H1 (cell line): ENCODE measurements at regions not wholly inside any gene's neighbourhood (a gene's known extent, or its start where the extent isn't known, plus 50 kb on each side); places are given as distances from the start of the nearest gene placed in this dataset.

Experiments
- CBX8 ChIP-seq: fragments of 300-800, 300-1000 bp; sonication (generic); IDR thresholded peaks from 2 replicates; pipeline ENCODE4 v1.7.1; 2016; ENCODE audit warnings: low read depth, low read length, borderline replicate concordance
- CTCF ChIP-seq, 3 experiments: IDR thresholded peaks; 1 replicate in 2 of 3; 2 replicates in 1 of 3; pipeline versions ENCODE4 v1.5.1 to v1.6.1; 2011; ENCODE audit warnings: low read length in 3 of 3, mild to moderate bottlenecking in 3 of 3, inconsistent platforms in 2 of 3, low read depth in 1 of 3, moderate library complexity in 1 of 3; ENCODE audit not compliant: insufficient read depth in 1 of 3; ENCODE audit errors: control extremely low read depth in 1 of 3
- EP300 ChIP-seq, 2 experiments: IDR thresholded peaks; 1 replicate in 1 of 2; 2 replicates in 1 of 2; pipeline ENCODE4 v1.6.1; 2011 to 2012; ENCODE audit warnings: low read depth in 2 of 2, low read length in 2 of 2, mild to moderate bottlenecking in 2 of 2, borderline replicate concordance in 1 of 2, inconsistent platforms in 1 of 2, moderate library complexity in 1 of 2
- EZH2 ChIP-seq: fragments of 200-600 bp; sonication (generic); IDR thresholded peaks from 2 replicates; pipeline ENCODE4 v1.7.1; 2012; ENCODE audit warnings: low read depth, mild to moderate bottlenecking, moderate library complexity, low read length, inconsistent platforms; ENCODE audit not compliant: severe bottlenecking
- JUN ChIP-seq: IDR thresholded peaks from 2 replicates; pipeline ENCODE4 v1.6.1; 2011; ENCODE audit warnings: low read depth, mild to moderate bottlenecking, improper control_type of control experiment, low read length
- KDM5A ChIP-seq: fragments of 200-600 bp; IDR thresholded peaks from 2 replicates; pipeline ENCODE4 v1.7.1; 2012; ENCODE audit warnings: mild to moderate bottlenecking, low read length, inconsistent platforms, mixed read lengths
- POLR2A ChIP-seq, 2 experiments: IDR thresholded peaks; 1 replicate in 1 of 2; 2 replicates in 1 of 2; pipeline ENCODE4 v1.6.1; 2011; ENCODE audit warnings: low read depth in 2 of 2, low read length in 2 of 2, mild to moderate bottlenecking in 2 of 2; ENCODE audit errors: control extremely low read depth in 1 of 2
- POLR2AphosphoS5 ChIP-seq: IDR thresholded peaks from 2 replicates; pipeline ENCODE4 v1.6.1; 2011; ENCODE audit warnings: low read depth, low read length
- SP1 ChIP-seq: IDR thresholded peaks from 2 replicates; pipeline ENCODE4 v1.6.1; 2011; ENCODE audit warnings: low read depth, low read length
- SRF ChIP-seq: IDR thresholded peaks from 2 replicates; pipeline ENCODE4 v1.6.1; 2011; ENCODE audit warnings: mild to moderate bottlenecking, low read depth, low read length, moderate library complexity
- TAF7 ChIP-seq: optimal IDR thresholded peaks from 2 replicates; pipeline ENCODE3; 2011; ENCODE audit warnings: low read depth, mild to moderate bottlenecking, inconsistent platforms, low read length, moderate library complexity, borderline replicate concordance
- YY1 ChIP-seq: IDR thresholded peaks from 2 replicates; pipeline ENCODE4 v1.6.1; 2011; ENCODE audit warnings: low read depth, mild to moderate bottlenecking, low read length

- TF ChIP-seq CBX8 (no peak), CTCF (IDR thresholded peaks at IDR 0.05; ENCODE audit: control extremely low read depth in 1 of 3, insufficient read depth in 1 of 3, low read depth in 1 of 3, low read length in 3 of 3) (no peak), POLR2A (IDR thresholded peaks at IDR 0.05; ENCODE audit: control extremely low read depth in 1 of 2, low read depth in 2 of 2, low read length in 2 of 2) (no peak), SRF (no peak), SP1 (no peak), KDM5A (no peak), JUN (no peak), EZH2 (no peak), YY1 (no peak), EP300 (IDR thresholded peaks at IDR 0.05; ENCODE audit: borderline replicate concordance in 1 of 2, low read depth in 2 of 2, low read length in 2 of 2) (no peak), POLR2AphosphoS5 (no peak), TAF7 (no peak)
Measured at GRCh38 chr15:101566748-101567488, 77.4 kb upstream of the PCSK6 start.
